ENCODE measurements at regions not wholly inside any gene's neighbourhood (a gene's known extent, or its start where the extent isn't known, plus 50 kb on each side); places are given as distances from the start of the nearest gene placed in this dataset.

- Histone ChIP-seq H3K9ac (ENCODE audit: low read depth in 1 of 2, low read length in 2 of 2) (no peak overlapping the region), H3K27me3 (ENCODE audit: control insufficient read depth in 2 of 2, insufficient read depth in 2 of 2, low read length in 2 of 2) (peaks cover 0 to 2% of the 10 kb centered on the region in 2 donors), H3K9me3 (ENCODE audit: control insufficient read depth in 2 of 2, low read length in 2 of 2) (no peaks in the 10 kb centered on the region), H3K4me1 (ENCODE audit: control insufficient read depth in 2 of 2, insufficient read depth in 2 of 2, low read length in 2 of 2) (peaks cover 0 to 2% of the 10 kb centered on the region in 2 donors), H3K27ac (ENCODE audit: low read depth in 2 of 2, low read length in 2 of 2) (no peak overlapping the region), H3K4me3 (ENCODE audit: low read length in 2 of 2) (no peak overlapping the region), H3K36me3 (ENCODE audit: control insufficient read depth in 2 of 2, insufficient read depth in 2 of 2, low read length in 2 of 2) (no peaks in the 10 kb centered on the region)
Observed at GRCh38 chr14:94685681-94686485, 73.7 kb downstream of the SERPINA3 start.

GRCh38 chr14:94685166-94685581 is 73.0 kb downstream of the SERPINA3 start:
- H3K4me3 ChIP-seq (ENCODE audit: low read length in 2 of 2): no peak overlapping the region
- no peak overlapping the region for H3K27ac ChIP-seq (ENCODE audit: low read depth in 2 of 2, low read length in 2 of 2)
- no peaks in the 10 kb centered on the region for H3K36me3 ChIP-seq (ENCODE audit: control insufficient read depth in 2 of 2, insufficient read depth in 2 of 2, low read length in 2 of 2)
- H3K9me3 ChIP-seq (ENCODE audit: control insufficient read depth in 2 of 2, low read length in 2 of 2): no peaks in the 10 kb centered on the region
- peaks cover 0 to 2% of the 10 kb centered on the region in 2 donors for H3K4me1 ChIP-seq (ENCODE audit: control insufficient read depth in 2 of 2, insufficient read depth in 2 of 2, low read length in 2 of 2)
- H3K27me3 ChIP-seq (ENCODE audit: control insufficient read depth in 2 of 2, insufficient read depth in 2 of 2, low read length in 2 of 2): peaks cover 0 to 2% of the 10 kb centered on the region in 2 donors
- no peak overlapping the region for H3K9ac ChIP-seq (ENCODE audit: low read depth in 1 of 2, low read length in 2 of 2)

GRCh38 chr14:94682736-94683135 is 70.5 kb downstream of the SERPINA3 start:
- Histone ChIP-seq H3K9me3 (ENCODE audit: control insufficient read depth in 2 of 2, low read length in 2 of 2) (no peaks in the 10 kb centered on the region), H3K4me3 (ENCODE audit: low read length in 2 of 2) (no peak overlapping the region), H3K27me3 (ENCODE audit: control insufficient read depth in 2 of 2, insufficient read depth in 2 of 2, low read length in 2 of 2) (no peaks in the 10 kb centered on the region), H3K36me3 (ENCODE audit: control insufficient read depth in 2 of 2, insufficient read depth in 2 of 2, low read length in 2 of 2) (no peaks in the 10 kb centered on the region), H3K9ac (ENCODE audit: low read depth in 1 of 2, low read length in 2 of 2) (no peak overlapping the region), H3K27ac (ENCODE audit: low read depth in 2 of 2, low read length in 2 of 2) (no peak overlapping the region), H3K4me1 (ENCODE audit: control insufficient read depth in 2 of 2, insufficient read depth in 2 of 2, low read length in 2 of 2) (no peaks in the 10 kb centered on the region)

GRCh38 chr14:94682061-94682516 is 69.9 kb downstream of the SERPINA3 start:
- Histone ChIP-seq H3K9ac (ENCODE audit: low read depth in 1 of 2, low read length in 2 of 2) (no peak overlapping the region), H3K4me1 (ENCODE audit: control insufficient read depth in 2 of 2, insufficient read depth in 2 of 2, low read length in 2 of 2) (no peaks in the 10 kb centered on the region), H3K9me3 (ENCODE audit: control insufficient read depth in 2 of 2, low read length in 2 of 2) (no peaks in the 10 kb centered on the region), H3K36me3 (ENCODE audit: control insufficient read depth in 2 of 2, insufficient read depth in 2 of 2, low read length in 2 of 2) (no peaks in the 10 kb centered on the region), H3K27me3 (ENCODE audit: control insufficient read depth in 2 of 2, insufficient read depth in 2 of 2, low read length in 2 of 2) (no peaks in the 10 kb centered on the region), H3K4me3 (ENCODE audit: low read length in 2 of 2) (no peak overlapping the region), H3K27ac (ENCODE audit: low read depth in 2 of 2, low read length in 2 of 2) (no peak overlapping the region)

- H3K4me1 ChIP-seq (ENCODE audit: control insufficient read depth in 2 of 2, insufficient read depth in 2 of 2, low read length in 2 of 2): no peaks in the 10 kb centered on the region
- H3K27ac ChIP-seq (ENCODE audit: low read depth in 2 of 2, low read length in 2 of 2): no peak overlapping the region
- no peaks in the 10 kb centered on the region for H3K27me3 ChIP-seq (ENCODE audit: control insufficient read depth in 2 of 2, insufficient read depth in 2 of 2, low read length in 2 of 2)
- no peak overlapping the region for H3K9ac ChIP-seq (ENCODE audit: low read depth in 1 of 2, low read length in 2 of 2)
- no peak overlapping the region for H3K4me3 ChIP-seq (ENCODE audit: low read length in 2 of 2)
- no peaks in the 10 kb centered on the region for H3K9me3 ChIP-seq (ENCODE audit: control insufficient read depth in 2 of 2, low read length in 2 of 2)
- H3K36me3 ChIP-seq (ENCODE audit: control insufficient read depth in 2 of 2, insufficient read depth in 2 of 2, low read length in 2 of 2): no peaks in the 10 kb centered on the region
Observed at GRCh38 chr14:94681300-94682060, 69.3 kb downstream of the SERPINA3 start.

GRCh38 chr14:94680862-94681288 is 68.7 kb downstream of the SERPINA3 start:
- Histone ChIP-seq H3K9me3 (ENCODE audit: control insufficient read depth in 2 of 2, low read length in 2 of 2) (no peaks in the 10 kb centered on the region), H3K27ac (ENCODE audit: low read depth in 2 of 2, low read length in 2 of 2) (no peak overlapping the region), H3K27me3 (ENCODE audit: control insufficient read depth in 2 of 2, insufficient read depth in 2 of 2, low read length in 2 of 2) (no peaks in the 10 kb centered on the region), H3K4me1 (ENCODE audit: control insufficient read depth in 2 of 2, insufficient read depth in 2 of 2, low read length in 2 of 2) (no peaks in the 10 kb centered on the region), H3K36me3 (ENCODE audit: control insufficient read depth in 2 of 2, insufficient read depth in 2 of 2, low read length in 2 of 2) (no peaks in the 10 kb centered on the region), H3K9ac (ENCODE audit: low read depth in 1 of 2, low read length in 2 of 2) (no peak overlapping the region), H3K4me3 (ENCODE audit: low read length in 2 of 2) (no peak overlapping the region)

GRCh38 chr14:94679937-94680861 is 68.0 kb downstream of the SERPINA3 start:
- H3K27me3 ChIP-seq (ENCODE audit: control insufficient read depth in 2 of 2, insufficient read depth in 2 of 2, low read length in 2 of 2): no peaks in the 10 kb centered on the region
- no peaks in the 10 kb centered on the region for H3K36me3 ChIP-seq (ENCODE audit: control insufficient read depth in 2 of 2, insufficient read depth in 2 of 2, low read length in 2 of 2)
- H3K4me1 ChIP-seq (ENCODE audit: control insufficient read depth in 2 of 2, insufficient read depth in 2 of 2, low read length in 2 of 2): no peaks in the 10 kb centered on the region
- no peak overlapping the region for H3K4me3 ChIP-seq (ENCODE audit: low read length in 2 of 2)
- H3K9me3 ChIP-seq (ENCODE audit: control insufficient read depth in 2 of 2, low read length in 2 of 2): no peaks in the 10 kb centered on the region
- H3K27ac ChIP-seq (ENCODE audit: low read depth in 2 of 2, low read length in 2 of 2): no peak overlapping the region
- H3K9ac ChIP-seq (ENCODE audit: low read depth in 1 of 2, low read length in 2 of 2): no peak overlapping the region

- H3K27ac ChIP-seq (ENCODE audit: low read depth in 2 of 2, low read length in 2 of 2): no peak overlapping the region
- H3K4me3 ChIP-seq (ENCODE audit: low read length in 2 of 2): no peak overlapping the region
- no peaks in the 10 kb centered on the region for H3K4me1 ChIP-seq (ENCODE audit: control insufficient read depth in 2 of 2, insufficient read depth in 2 of 2, low read length in 2 of 2)
- no peaks in the 10 kb centered on the region for H3K36me3 ChIP-seq (ENCODE audit: control insufficient read depth in 2 of 2, insufficient read depth in 2 of 2, low read length in 2 of 2)
- no peaks in the 10 kb centered on the region for H3K9me3 ChIP-seq (ENCODE audit: control insufficient read depth in 2 of 2, low read length in 2 of 2)
- no peak overlapping the region for H3K9ac ChIP-seq (ENCODE audit: low read depth in 1 of 2, low read length in 2 of 2)
- no peaks in the 10 kb centered on the region for H3K27me3 ChIP-seq (ENCODE audit: control insufficient read depth in 2 of 2, insufficient read depth in 2 of 2, low read length in 2 of 2)
Observed at GRCh38 chr14:94679106-94679810, 67.1 kb downstream of the SERPINA3 start.

GRCh38 chr14:94677747-94678146 is 65.6 kb downstream of the SERPINA3 start:
- Histone ChIP-seq H3K9ac (ENCODE audit: low read depth in 1 of 2, low read length in 2 of 2) (no peak overlapping the region), H3K27me3 (ENCODE audit: control insufficient read depth in 2 of 2, insufficient read depth in 2 of 2, low read length in 2 of 2) (no peaks in the 10 kb centered on the region), H3K9me3 (ENCODE audit: control insufficient read depth in 2 of 2, low read length in 2 of 2) (no peaks in the 10 kb centered on the region), H3K36me3 (ENCODE audit: control insufficient read depth in 2 of 2, insufficient read depth in 2 of 2, low read length in 2 of 2) (no peaks in the 10 kb centered on the region), H3K4me3 (ENCODE audit: low read length in 2 of 2) (no peak overlapping the region), H3K27ac (ENCODE audit: low read depth in 2 of 2, low read length in 2 of 2) (no peak overlapping the region), H3K4me1 (ENCODE audit: control insufficient read depth in 2 of 2, insufficient read depth in 2 of 2, low read length in 2 of 2) (no peaks in the 10 kb centered on the region)
